GM13976 (cell line): ENCODE measurements at regions not wholly inside any gene's neighbourhood (a gene's known extent, or its start where the extent isn't known, plus 50 kb on each side); places are given as distances from the start of the nearest gene placed in this dataset.

Experiments
- DNase-seq: peaks from one replicate; pipeline ENCODE4 v3.0.0; 2012; ENCODE audit warnings: low spot score
- CTCF ChIP-seq: IDR thresholded peaks from 2 replicates; pipeline ENCODE4 v1.5.1; 2012; ENCODE audit warnings: borderline replicate concordance, mild to moderate bottlenecking; ENCODE audit not compliant: insufficient read depth; ENCODE audit errors: extremely low read depth, missing control alignments, control extremely low read depth
- in situ Hi-C: fragments of 300-500 bp; cut with MboI; formaldehyde crosslinking; loops from one replicate; pipeline ENCODE4 v1.12.0; 2022; ENCODE audit warnings: low sequenced_read_pairs, mixed read lengths, inconsistent platforms; ENCODE audit not compliant: unreplicated experiment

- no peak for TF ChIP-seq CTCF
- DNase-seq = no peak
- in situ Hi-C loops = no loop called here
These were observed 156.8 kb upstream of the LRRC7 start for GRCh38 chr1:69410893-69411292.

- in situ Hi-C loops = no loop called here
These were observed 156.1 kb upstream of the LRRC7 start for GRCh38 chr1:69411617-69412016.

GRCh38 chr1:69413129-69413528, 154.6 kb upstream of the LRRC7 start:
- no peak for DNase-seq
- no peak for TF ChIP-seq CTCF
- in situ Hi-C loops = no loop called here

More at GRCh38 chr1:69411617-69412016, 156.1 kb upstream of the LRRC7 start:
- no peak for DNase-seq
- no peak for TF ChIP-seq CTCF

- TF ChIP-seq CTCF = no peak
- in situ Hi-C loops = no loop called here
- DNase-seq = no peak
These were observed 153.1 kb upstream of the LRRC7 start for GRCh38 chr1:69414574-69414973.

- in situ Hi-C loops = no loop called here
- no peak for TF ChIP-seq CTCF
- no peak for DNase-seq
These were observed 146.4 kb upstream of the LRRC7 start for GRCh38 chr1:69421286-69421685.

GRCh38 chr1:69425871-69426270, 141.9 kb upstream of the LRRC7 start:
- no peak for DNase-seq
- in situ Hi-C loops = no loop called here
- TF ChIP-seq CTCF = no peak

GRCh38 chr1:69426401-69426800, 141.3 kb upstream of the LRRC7 start:
- in situ Hi-C loops = no loop called here
- no peak for DNase-seq
- no peak for TF ChIP-seq CTCF
